Stimulated activated CD8-positive, alpha-beta memory T cell treated with anti-CD3 and anti-CD28 coated beads, Interleukin-7, amount 100 ng/mL, for 48 hours (primary cell): ENCODE measurements at regions not wholly inside any gene's neighbourhood (a gene's known extent, or its start where the extent isn't known, plus 50 kb on each side); places are given as distances from the start of the nearest gene placed in this dataset.
"Not testable (repeated sequence)": the region's sequence is repeated elsewhere in the genome, so short reads cannot be mapped to it uniquely, and the experiment has no call there.

Experiments
- DNase-seq, 2 donors: peaks; one replicate each; pipeline ENCODE4 v3.0.0-alpha.2; 2020; ENCODE audit warnings: low read depth in 1 of 2; ENCODE audit errors: extremely low read depth in 1 of 2

- DNase-seq: not testable (repeated sequence)
Observed at GRCh38 chr9:40097992-40098391, 742.5 kb downstream of the SPATA31A1 start.

- DNase-seq: peak; percentile 1 to 10
Observed at GRCh38 chr9:40106003-40106782, 750.7 kb downstream of the SPATA31A1 start.

- DNase-seq: not testable (repeated sequence)
Observed at GRCh38 chr9:40106783-40107248, 751.3 kb downstream of the SPATA31A1 start.

GRCh38 chr9:40107251-40107650 is 751.8 kb downstream of the SPATA31A1 start:
- DNase-seq: not testable (repeated sequence)

GRCh38 chr9:40108465-40108864 is 753.0 kb downstream of the SPATA31A1 start:
- not testable (repeated sequence) for DNase-seq

GRCh38 chr9:40110751-40111150 is 755.3 kb downstream of the SPATA31A1 start:
- DNase-seq: not testable (repeated sequence)

GRCh38 chr9:40111571-40111970 is 756.1 kb downstream of the SPATA31A1 start:
- not testable (repeated sequence) for DNase-seq

- not testable (repeated sequence) for DNase-seq
Observed at GRCh38 chr9:40130598-40130997, 775.1 kb downstream of the SPATA31A1 start.

- not testable (repeated sequence) for DNase-seq
Observed at GRCh38 chr9:40169204-40169603, 813.7 kb downstream of the SPATA31A1 start.

GRCh38 chr9:40173316-40173715 is 817.8 kb downstream of the SPATA31A1 start:
- not testable (repeated sequence) for DNase-seq

- DNase-seq: not testable (repeated sequence)
Observed at GRCh38 chr9:40174035-40174434, 818.6 kb downstream of the SPATA31A1 start.

- not testable (repeated sequence) for DNase-seq
Observed at GRCh38 chr9:40177403-40177802, 821.9 kb downstream of the SPATA31A1 start.

GRCh38 chr9:40191403-40191802 is 835.9 kb downstream of the SPATA31A1 start:
- DNase-seq: not testable (repeated sequence)

- not testable (repeated sequence) for DNase-seq
Observed at GRCh38 chr9:40192162-40192561, 836.7 kb downstream of the SPATA31A1 start.

- DNase-seq: not testable (repeated sequence)
Observed at GRCh38 chr9:40196165-40196714, 840.8 kb downstream of the SPATA31A1 start.

- not testable (repeated sequence) for DNase-seq
Observed at GRCh38 chr9:40196803-40197202, 841.3 kb downstream of the SPATA31A1 start.

GRCh38 chr9:40221596-40222233 is 866.2 kb downstream of the SPATA31A1 start:
- DNase-seq: not testable (repeated sequence)

GRCh38 chr9:40222617-40223200 is 867.2 kb downstream of the SPATA31A1 start:
- not testable (repeated sequence) for DNase-seq

- DNase-seq: not testable (repeated sequence)
Observed at GRCh38 chr9:40223353-40223752, 867.9 kb downstream of the SPATA31A1 start.
